ENCODE measurements at regions not wholly inside any gene's neighbourhood (a gene's known extent, or its start where the extent isn't known, plus 50 kb on each side); places are given as distances from the start of the nearest gene placed in this dataset.

DNA sequence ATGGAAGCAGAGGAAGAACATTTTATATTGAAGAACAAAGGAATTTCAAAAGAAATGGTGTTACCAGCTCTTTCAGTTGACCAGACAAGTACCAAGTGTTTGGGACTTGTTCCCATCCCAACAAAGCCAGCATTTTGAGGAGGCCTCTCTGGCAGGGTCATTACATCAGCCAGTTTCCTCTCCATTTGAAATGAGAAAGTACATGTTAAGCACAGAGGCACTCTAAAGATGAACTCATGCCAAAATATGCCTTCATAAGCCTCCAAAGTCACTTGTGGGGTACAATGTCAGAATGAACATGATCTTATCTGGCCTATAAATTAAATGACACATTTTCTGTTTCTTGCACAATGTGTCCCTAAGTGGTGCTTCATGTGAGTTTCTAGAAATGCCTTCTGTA is 223.9 kb downstream of the PRL start:
- no peak for DNase-seq (ENCODE audit: extremely low read depth, insufficient read length)

DNA sequence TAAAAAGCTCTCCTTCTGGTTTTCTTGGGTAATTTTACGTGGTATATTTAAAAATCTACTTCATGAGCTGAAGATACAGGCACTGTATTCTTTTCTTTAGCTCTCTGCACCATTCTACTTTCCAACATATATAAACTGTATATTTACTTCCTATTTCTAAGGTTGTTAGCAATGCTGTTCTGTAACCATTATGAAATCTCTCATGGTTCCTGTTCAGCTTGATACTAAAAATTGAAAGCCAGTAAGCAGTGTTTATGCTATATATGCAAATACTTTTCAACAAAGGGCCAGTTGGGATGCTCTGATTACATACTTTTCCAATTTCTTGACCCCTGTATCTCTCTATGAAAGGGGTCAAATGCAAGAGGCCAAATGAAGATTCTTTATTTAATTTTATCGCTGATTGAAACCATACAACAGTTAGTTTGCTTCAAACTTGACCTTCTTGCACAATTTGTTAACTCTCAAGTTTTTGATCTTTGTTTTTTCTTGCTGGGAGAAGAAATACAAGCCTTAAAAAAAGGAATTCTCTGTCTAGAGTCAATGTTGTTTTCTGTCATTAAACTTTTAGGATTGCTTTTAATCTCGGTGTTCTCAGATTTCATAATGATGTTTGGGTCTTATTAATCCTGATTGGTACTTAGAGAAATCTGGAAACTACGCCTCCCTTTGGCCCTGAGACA is 223.2 kb downstream of the PRL start:
- Histone ChIP-seq H3K36me3 (ENCODE audit: control insufficient read depth, insufficient read depth, low read length) (no peaks in the 10 kb centered on the region), H3K27me3 (replicated peaks; ENCODE audit: control insufficient read depth, insufficient read depth, low read length) (no peaks in the 10 kb centered on the region), H3K4me3 (replicated peaks; ENCODE audit: low read depth, low read length) (no peak overlapping the region)
- no peak for DNase-seq (ENCODE audit: extremely low read depth, insufficient read length)
- TF ChIP-seq, protein P1, sequence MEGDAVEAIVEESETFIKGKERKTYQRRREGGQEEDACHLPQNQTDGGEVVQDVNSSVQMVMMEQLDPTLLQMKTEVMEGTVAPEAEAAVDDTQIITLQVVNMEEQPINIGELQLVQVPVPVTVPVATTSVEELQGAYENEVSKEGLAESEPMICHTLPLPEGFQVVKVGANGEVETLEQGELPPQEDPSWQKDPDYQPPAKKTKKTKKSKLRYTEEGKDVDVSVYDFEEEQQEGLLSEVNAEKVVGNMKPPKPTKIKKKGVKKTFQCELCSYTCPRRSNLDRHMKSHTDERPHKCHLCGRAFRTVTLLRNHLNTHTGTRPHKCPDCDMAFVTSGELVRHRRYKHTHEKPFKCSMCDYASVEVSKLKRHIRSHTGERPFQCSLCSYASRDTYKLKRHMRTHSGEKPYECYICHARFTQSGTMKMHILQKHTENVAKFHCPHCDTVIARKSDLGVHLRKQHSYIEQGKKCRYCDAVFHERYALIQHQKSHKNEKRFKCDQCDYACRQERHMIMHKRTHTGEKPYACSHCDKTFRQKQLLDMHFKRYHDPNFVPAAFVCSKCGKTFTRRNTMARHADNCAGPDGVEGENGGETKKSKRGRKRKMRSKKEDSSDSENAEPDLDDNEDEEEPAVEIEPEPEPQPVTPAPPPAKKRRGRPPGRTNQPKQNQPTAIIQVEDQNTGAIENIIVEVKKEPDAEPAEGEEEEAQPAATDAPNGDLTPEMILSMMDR (IDR thresholded peaks at IDR 0.05; ENCODE audit: insufficient read depth, low read length, poor library complexity, severe bottlenecking) = no peak

More for the DNA sequence above, 223.9 kb downstream of the PRL start:
- TF ChIP-seq, protein P1 (IDR thresholded peaks at IDR 0.05; ENCODE audit: insufficient read depth, low read length, poor library complexity, severe bottlenecking) = no peak
- Histone ChIP-seq H3K4me3 (replicated peaks; ENCODE audit: low read depth, low read length) (no peak overlapping the region), H3K27me3 (replicated peaks; ENCODE audit: control insufficient read depth, insufficient read depth, low read length) (no peaks in the 10 kb centered on the region), H3K36me3 (ENCODE audit: control insufficient read depth, insufficient read depth, low read length) (no peaks in the 10 kb centered on the region)

DNA sequence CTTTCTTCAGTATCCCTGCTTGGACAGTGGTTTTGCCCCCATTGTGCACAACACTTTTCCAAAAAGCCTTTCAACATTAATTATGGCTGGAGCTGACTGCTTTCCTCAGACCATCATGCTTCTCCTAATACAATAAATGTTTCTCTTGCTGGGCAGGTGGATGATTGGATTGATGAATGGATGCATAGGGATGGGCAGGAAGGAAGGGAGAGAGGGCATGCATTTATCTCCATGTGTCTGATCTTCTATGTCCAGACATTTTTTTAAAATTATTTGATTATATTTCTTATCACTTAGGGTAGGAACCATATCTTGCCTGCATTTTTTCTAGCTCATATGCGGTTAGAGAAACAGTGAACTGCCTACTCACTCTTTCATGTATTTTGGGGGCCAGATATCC is 218.5 kb downstream of the PRL start:
- Histone ChIP-seq H3K4me3 (replicated peaks; ENCODE audit: low read depth, low read length) (no peak overlapping the region), H3K27me3 (replicated peaks; ENCODE audit: control insufficient read depth, insufficient read depth, low read length) (no peaks in the 10 kb centered on the region), H3K36me3 (ENCODE audit: control insufficient read depth, insufficient read depth, low read length) (no peaks in the 10 kb centered on the region)
- DNase-seq (ENCODE audit: extremely low read depth, insufficient read length) = no peak
- TF ChIP-seq, protein P1 (IDR thresholded peaks at IDR 0.05; ENCODE audit: insufficient read depth, low read length, poor library complexity, severe bottlenecking) = no peak

DNA sequence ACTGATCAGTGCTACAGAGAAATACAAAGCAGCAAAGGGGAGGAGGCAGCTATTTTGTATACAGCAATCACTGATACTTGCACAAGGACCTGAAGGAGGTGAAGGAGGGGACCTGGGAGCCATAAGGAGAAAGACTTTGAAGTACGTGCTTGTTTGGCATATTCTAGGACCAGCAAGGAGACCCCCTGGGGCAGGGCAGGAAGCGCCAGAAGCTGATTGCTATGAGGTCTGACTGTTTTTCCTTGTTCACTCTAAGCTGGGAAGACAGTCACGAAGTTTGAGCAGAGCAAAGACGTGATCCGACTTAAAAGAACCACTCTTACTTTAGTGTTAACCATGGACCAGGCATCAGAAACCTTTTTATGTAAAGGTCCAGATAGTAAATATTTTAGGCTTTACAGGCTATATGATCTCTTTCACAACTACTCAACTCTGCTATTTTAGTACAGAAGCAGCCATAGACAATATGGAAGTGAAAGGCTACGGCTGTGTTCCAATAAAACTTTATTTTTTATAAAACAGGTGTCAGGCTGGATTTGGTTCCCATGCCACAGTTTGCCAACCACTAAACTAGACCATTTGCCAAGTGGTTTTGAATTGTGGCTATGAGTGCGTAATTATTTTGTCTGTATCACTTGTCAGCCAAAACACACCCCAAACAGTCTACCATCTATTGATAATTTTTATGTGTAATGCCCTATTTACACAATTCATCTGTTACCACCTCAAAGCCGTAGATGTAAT is 217.9 kb downstream of the PRL start:
- TF ChIP-seq, protein P1 (IDR thresholded peaks at IDR 0.05; ENCODE audit: insufficient read depth, low read length, poor library complexity, severe bottlenecking) = no peak
- Histone ChIP-seq H3K4me3 (replicated peaks; ENCODE audit: low read depth, low read length) (no peak overlapping the region), H3K36me3 (ENCODE audit: control insufficient read depth, insufficient read depth, low read length) (no peaks in the 10 kb centered on the region), H3K27me3 (replicated peaks; ENCODE audit: control insufficient read depth, insufficient read depth, low read length) (no peaks in the 10 kb centered on the region)
- no peak for DNase-seq (ENCODE audit: extremely low read depth, insufficient read length)

DNA sequence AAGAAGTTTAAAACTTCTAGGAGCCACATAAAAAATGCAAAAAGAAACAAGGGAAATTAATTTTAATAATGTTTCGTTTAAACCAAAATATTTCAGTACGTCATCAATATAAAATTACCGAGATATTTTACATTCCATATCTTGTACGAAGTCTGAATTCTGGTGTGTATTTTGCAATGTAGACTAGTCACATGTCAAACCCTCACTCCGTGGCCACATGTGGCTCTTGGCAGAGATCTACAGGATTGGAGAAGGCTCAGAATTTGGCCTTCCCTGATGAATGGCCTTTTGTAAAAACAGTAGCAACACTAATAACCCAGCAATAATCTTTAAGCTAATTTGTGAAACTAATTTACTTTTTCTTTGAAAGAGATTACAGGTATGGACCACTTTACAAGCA is 217.1 kb downstream of the PRL start:
- H3K4me3 ChIP-seq (replicated peaks; ENCODE audit: low read depth, low read length) = no peak overlapping the region
- TF ChIP-seq, protein P1 (IDR thresholded peaks at IDR 0.05; ENCODE audit: insufficient read depth, low read length, poor library complexity, severe bottlenecking) = no peak
- no peak for DNase-seq (ENCODE audit: extremely low read depth, insufficient read length)
- H3K27me3 ChIP-seq (replicated peaks; ENCODE audit: control insufficient read depth, insufficient read depth, low read length) = no peaks in the 10 kb centered on the region
- H3K36me3 ChIP-seq (ENCODE audit: control insufficient read depth, insufficient read depth, low read length) = no peaks in the 10 kb centered on the region

Data from GM06990 (cell line).